SK-N-SH treated with all-trans-retinoic acid at 6 μM for 48 hours (cell line): ENCODE measurements at regions not wholly inside any gene's neighbourhood (a gene's known extent, or its start where the extent isn't known, plus 50 kb on each side); places are given as distances from the start of the nearest gene placed in this dataset.

ENCODE experiments used
- ATAC-seq: fragments of 200-7000 bp; cut with Tn5 transposase; 3 replicates; pipeline ENCODE4 v1.9.1; 2020; ENCODE audit warnings: mild to moderate bottlenecking, moderate library complexity
- ARNTL ChIP-seq: fragments of 450-650 bp; formaldehyde crosslinking; IDR thresholded peaks from 2 replicates; pipeline ENCODE4 v1.5.0; 2020; ENCODE audit warnings: low read depth, mild to moderate bottlenecking, moderate library complexity, borderline replicate concordance
- BACH2 ChIP-seq: fragments of 250-450 bp; sonication (Bioruptor Pico); IDR thresholded peaks from 2 replicates; pipeline ENCODE4 v1.9.0; 2021; ENCODE audit warnings: mild to moderate bottlenecking, borderline replicate concordance
- CSDC2 ChIP-seq: fragments of 250-450 bp; sonication (Bioruptor Pico); IDR thresholded peaks from 2 replicates; pipeline ENCODE4 v1.5.0; 2020; ENCODE audit warnings: mild to moderate bottlenecking, moderate library complexity
- CSRNP3 ChIP-seq: fragments of 250-450 bp; sonication (Bioruptor Pico); IDR thresholded peaks from 2 replicates; pipeline ENCODE4 v1.5.1; 2021; ENCODE audit warnings: mild to moderate bottlenecking, moderate library complexity
- ESRRG ChIP-seq: fragments of 250-450 bp; sonication (Bioruptor Pico); IDR thresholded peaks from 2 replicates; pipeline ENCODE4 v1.6.1; 2021; ENCODE audit warnings: mild to moderate bottlenecking
- ISL1 ChIP-seq: fragments of 250-450 bp; sonication (Bioruptor Pico); IDR thresholded peaks from 2 replicates; pipeline ENCODE4 v2.1.2; 2022; ENCODE audit warnings: mild to moderate bottlenecking, moderate library complexity
- OSR1 ChIP-seq: fragments of 250-450 bp; sonication (Bioruptor Pico); IDR thresholded peaks from 2 replicates; pipeline ENCODE4 v1.8.0; 2022; ENCODE audit warnings: moderate library complexity, mild to moderate bottlenecking, inconsistent platforms
- PPARA ChIP-seq: fragments of 250-450 bp; sonication (Bioruptor Pico); IDR thresholded peaks from 2 replicates; pipeline ENCODE4 v1.5.0; 2020; ENCODE audit warnings: mild to moderate bottlenecking, borderline replicate concordance
- RARB ChIP-seq: fragments of 250-450 bp; sonication (Bioruptor Pico); IDR thresholded peaks from 2 replicates; pipeline ENCODE4 v1.8.0; 2021; ENCODE audit warnings: mild to moderate bottlenecking, moderate library complexity
- TCF4 ChIP-seq: fragments of 250-450 bp; sonication (Bioruptor Pico); IDR thresholded peaks from 2 replicates; pipeline ENCODE4 v1.8.0; 2021; ENCODE audit warnings: mild to moderate bottlenecking, moderate library complexity, borderline replicate concordance
- TOX ChIP-seq: fragments of 250-450 bp; sonication (Bioruptor Pico); IDR thresholded peaks from 2 replicates; pipeline ENCODE4 v1.8.0; 2021; ENCODE audit warnings: mild to moderate bottlenecking, moderate library complexity, borderline replicate concordance
- ZC3H10 ChIP-seq: fragments of 250-450 bp; sonication (Bioruptor Pico); IDR thresholded peaks from 2 replicates; pipeline ENCODE4 v1.5.1; 2021; ENCODE audit warnings: mild to moderate bottlenecking, moderate library complexity
- ZFP3 ChIP-seq: fragments of 250-450 bp; sonication (Bioruptor Pico); IDR thresholded peaks from 2 replicates; pipeline ENCODE4 v1.5.0; 2020; ENCODE audit warnings: mild to moderate bottlenecking, moderate library complexity
- ZFP30 ChIP-seq: fragments of 450-650 bp; formaldehyde crosslinking; IDR thresholded peaks from 2 replicates; pipeline ENCODE4 v1.5.0; 2022; ENCODE audit warnings: mild to moderate bottlenecking, moderate library complexity
- ZNF565 ChIP-seq: fragments of 450-650 bp; formaldehyde crosslinking; conservative IDR thresholded peaks from 2 replicates; pipeline ENCODE4 v1.5.0; 2020; ENCODE audit warnings: low read depth, mild to moderate bottlenecking, moderate library complexity
- ZNF70 ChIP-seq: fragments of 450-650 bp; formaldehyde crosslinking; IDR thresholded peaks from 2 replicates; pipeline ENCODE4 v1.5.0; 2020; ENCODE audit warnings: mild to moderate bottlenecking, moderate library complexity
- ZNF8 ChIP-seq: fragments of 450-650 bp; formaldehyde crosslinking; IDR thresholded peaks from 2 replicates; pipeline ENCODE4 v1.5.0; 2020; ENCODE audit warnings: mild to moderate bottlenecking, moderate library complexity
- TF ChIP-seq, protein P1 (sequence below): fragments of 250-450 bp; sonication (Bioruptor Pico); IDR thresholded peaks from 2 replicates; pipeline ENCODE4 v1.8.0; 2021; ENCODE audit warnings: low read depth, mild to moderate bottlenecking, moderate library complexity, borderline replicate concordance
- TF ChIP-seq, protein P2 (sequence below): fragments of 250-450 bp; sonication (Bioruptor Pico); IDR thresholded peaks from 2 replicates; pipeline ENCODE4 v1.8.0; 2020; ENCODE audit warnings: mild to moderate bottlenecking, moderate library complexity, borderline replicate concordance
- TF ChIP-seq, protein P3 (sequence below): fragments of 250-450 bp; sonication (Bioruptor Pico); IDR thresholded peaks from 2 replicates; pipeline ENCODE4 v1.5.1; 2020; ENCODE audit warnings: low read depth, mild to moderate bottlenecking, moderate library complexity

- TF ChIP-seq PPARA (no peak), BACH2 (CRISPR knock-in tag) (no peak), ESRRG (CRISPR knock-in tag) (no peak), TCF4 (CRISPR knock-in tag) (no peak), ZNF565 (no peak), ZNF8 (CRISPR knock-in tag) (no peak), TOX (CRISPR knock-in tag) (no peak), ZNF70 (no peak), ZC3H10 (CRISPR knock-in tag) (no peak), CSRNP3 (CRISPR knock-in tag) (no peak), OSR1 (CRISPR knock-in tag) (no peak)
- TF ChIP-seq, protein P1, sequence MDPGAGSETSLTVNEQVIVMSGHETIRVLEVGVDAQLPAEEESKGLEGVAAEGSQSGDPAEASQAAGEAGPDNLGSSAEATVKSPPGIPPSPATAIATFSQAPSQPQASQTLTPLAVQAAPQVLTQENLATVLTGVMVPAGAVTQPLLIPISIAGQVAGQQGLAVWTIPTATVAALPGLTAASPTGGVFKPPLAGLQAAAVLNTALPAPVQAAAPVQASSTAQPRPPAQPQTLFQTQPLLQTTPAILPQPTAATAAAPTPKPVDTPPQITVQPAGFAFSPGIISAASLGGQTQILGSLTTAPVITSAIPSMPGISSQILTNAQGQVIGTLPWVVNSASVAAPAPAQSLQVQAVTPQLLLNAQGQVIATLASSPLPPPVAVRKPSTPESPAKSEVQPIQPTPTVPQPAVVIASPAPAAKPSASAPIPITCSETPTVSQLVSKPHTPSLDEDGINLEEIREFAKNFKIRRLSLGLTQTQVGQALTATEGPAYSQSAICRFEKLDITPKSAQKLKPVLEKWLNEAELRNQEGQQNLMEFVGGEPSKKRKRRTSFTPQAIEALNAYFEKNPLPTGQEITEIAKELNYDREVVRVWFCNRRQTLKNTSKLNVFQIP (CRISPR knock-in tag), result no peak
- TF ChIP-seq, protein P2, sequence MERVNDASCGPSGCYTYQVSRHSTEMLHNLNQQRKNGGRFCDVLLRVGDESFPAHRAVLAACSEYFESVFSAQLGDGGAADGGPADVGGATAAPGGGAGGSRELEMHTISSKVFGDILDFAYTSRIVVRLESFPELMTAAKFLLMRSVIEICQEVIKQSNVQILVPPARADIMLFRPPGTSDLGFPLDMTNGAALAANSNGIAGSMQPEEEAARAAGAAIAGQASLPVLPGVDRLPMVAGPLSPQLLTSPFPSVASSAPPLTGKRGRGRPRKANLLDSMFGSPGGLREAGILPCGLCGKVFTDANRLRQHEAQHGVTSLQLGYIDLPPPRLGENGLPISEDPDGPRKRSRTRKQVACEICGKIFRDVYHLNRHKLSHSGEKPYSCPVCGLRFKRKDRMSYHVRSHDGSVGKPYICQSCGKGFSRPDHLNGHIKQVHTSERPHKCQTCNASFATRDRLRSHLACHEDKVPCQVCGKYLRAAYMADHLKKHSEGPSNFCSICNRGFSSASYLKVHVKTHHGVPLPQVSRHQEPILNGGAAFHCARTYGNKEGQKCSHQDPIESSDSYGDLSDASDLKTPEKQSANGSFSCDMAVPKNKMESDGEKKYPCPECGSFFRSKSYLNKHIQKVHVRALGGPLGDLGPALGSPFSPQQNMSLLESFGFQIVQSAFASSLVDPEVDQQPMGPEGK, result no peak
- TF ChIP-seq, protein P3, sequence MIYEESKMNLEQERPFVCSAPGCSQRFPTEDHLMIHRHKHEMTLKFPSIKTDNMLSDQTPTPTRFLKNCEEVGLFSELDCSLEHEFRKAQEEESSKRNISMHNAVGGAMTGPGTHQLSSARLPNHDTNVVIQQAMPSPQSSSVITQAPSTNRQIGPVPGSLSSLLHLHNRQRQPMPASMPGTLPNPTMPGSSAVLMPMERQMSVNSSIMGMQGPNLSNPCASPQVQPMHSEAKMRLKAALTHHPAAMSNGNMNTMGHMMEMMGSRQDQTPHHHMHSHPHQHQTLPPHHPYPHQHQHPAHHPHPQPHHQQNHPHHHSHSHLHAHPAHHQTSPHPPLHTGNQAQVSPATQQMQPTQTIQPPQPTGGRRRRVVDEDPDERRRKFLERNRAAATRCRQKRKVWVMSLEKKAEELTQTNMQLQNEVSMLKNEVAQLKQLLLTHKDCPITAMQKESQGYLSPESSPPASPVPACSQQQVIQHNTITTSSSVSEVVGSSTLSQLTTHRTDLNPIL (CRISPR knock-in tag), result no peak
- no peak for ATAC-seq
Observed at GRCh38 chr6:119655124-119655523, 305.6 kb upstream of the MAN1A1 start.

DNA sequence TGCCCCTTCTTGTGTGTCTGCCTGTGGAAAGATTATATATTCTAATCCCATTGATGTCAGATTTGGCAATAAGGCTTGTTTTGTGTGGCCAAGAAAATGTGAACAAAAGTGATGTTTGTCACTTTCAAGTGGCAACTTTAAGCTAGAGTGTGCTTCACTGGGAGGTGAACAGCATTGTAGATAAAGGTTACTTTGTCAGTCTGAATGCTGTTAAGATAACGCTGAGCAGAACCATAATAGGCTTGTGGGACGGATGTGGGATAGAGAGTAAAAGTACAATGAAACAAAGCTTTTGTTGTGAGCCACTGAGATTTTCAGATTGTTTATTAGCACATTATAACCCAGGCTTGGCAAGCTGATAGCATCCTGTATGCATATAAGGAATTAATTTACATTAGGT lies 303.8 kb upstream of the MAN1A1 start:
- no peak for TF ChIP-seq TCF4 (CRISPR knock-in tag)
- TF ChIP-seq TOX (CRISPR knock-in tag), result no peak
- TF ChIP-seq ZFP3 (CRISPR knock-in tag), result no peak
- TF ChIP-seq RARB (CRISPR knock-in tag), result no peak
- TF ChIP-seq, protein P2, result no peak
- no peak for TF ChIP-seq ZNF8 (CRISPR knock-in tag)
- ATAC-seq, result no peak

- no peak for ATAC-seq
- TF ChIP-seq ZNF8 (CRISPR knock-in tag) (no peak), ZNF70 (no peak), OSR1 (CRISPR knock-in tag) (no peak), PPARA (no peak), ISL1 (CRISPR knock-in tag) (no peak), ARNTL (no peak), ZFP3 (CRISPR knock-in tag) (no peak), ZFP30 (CRISPR knock-in tag) (no peak), CSDC2 (CRISPR knock-in tag) (no peak)
- TF ChIP-seq, protein P1 (CRISPR knock-in tag), result no peak
- TF ChIP-seq, protein P3 (CRISPR knock-in tag), result no peak
- TF ChIP-seq, all 23 proteins: peak for 0
Observed at GRCh38 chr6:119649531-119649930, 300.0 kb upstream of the MAN1A1 start.
